H9 (cell line): ENCODE measurements at regions not wholly inside any gene's neighbourhood (a gene's known extent, or its start where the extent isn't known, plus 50 kb on each side); places are given as distances from the start of the nearest gene placed in this dataset.

Source experiments
- DNase-seq: peaks from one replicate; pipeline ENCODE4 v3.0.0-alpha.2; 2017
- H2AFZ ChIP-seq: one replicate; pipeline ENCODE4 v1.6.1; 2013; ENCODE audit warnings: mild to moderate bottlenecking, low read length, control low read depth, moderate library complexity
- H2AK5ac ChIP-seq: 2 replicates; pipeline ENCODE4 v1.6.1; 2013; ENCODE audit warnings: low read length, control low read depth, mixed read lengths; ENCODE audit not compliant: insufficient read length
- H2BK120ac ChIP-seq: one replicate; pipeline ENCODE4 v1.6.1; 2013; ENCODE audit warnings: low read depth, mild to moderate bottlenecking, low read length, control low read depth, inconsistent platforms; ENCODE audit not compliant: poor library complexity, severe bottlenecking
- H2BK12ac ChIP-seq: 2 replicates; pipeline ENCODE4 v1.6.1; 2013; ENCODE audit warnings: low read length, control low read depth, mixed read lengths, low read depth; ENCODE audit not compliant: insufficient read length
- H2BK15ac ChIP-seq: 2 replicates; pipeline ENCODE4 v1.6.1; 2013; ENCODE audit warnings: low read depth, low read length, control low read depth
- H2BK20ac ChIP-seq: one replicate; pipeline ENCODE4 v1.6.1; 2013; ENCODE audit warnings: low read depth, mild to moderate bottlenecking, low read length, control low read depth, inconsistent platforms; ENCODE audit not compliant: poor library complexity, severe bottlenecking
- H2BK5ac ChIP-seq: 2 replicates; pipeline ENCODE4 v1.6.1; 2013; ENCODE audit warnings: low read length, control low read depth, mixed read lengths; ENCODE audit not compliant: insufficient read length
- H3K14ac ChIP-seq: 2 replicates; pipeline ENCODE4 v1.6.1; 2013; ENCODE audit warnings: low read length, control low read depth; ENCODE audit not compliant: insufficient read depth
- H3K18ac ChIP-seq: 2 replicates; pipeline ENCODE4 v1.6.1; 2013; ENCODE audit warnings: low read depth, mild to moderate bottlenecking, mixed read lengths, low read length, control low read depth; ENCODE audit not compliant: insufficient read length
- H3K23ac ChIP-seq: 2 replicates; pipeline ENCODE4 v1.6.1; 2013; ENCODE audit warnings: low read length, control low read depth, mixed read lengths, low read depth; ENCODE audit not compliant: insufficient read length
- H3K23me2 ChIP-seq: 2 replicates; pipeline ENCODE4 v1.6.1; 2013; ENCODE audit warnings: low read depth, mild to moderate bottlenecking, mixed read lengths, low read length, control low read depth; ENCODE audit not compliant: insufficient read length, poor library complexity, severe bottlenecking
- H3K27ac ChIP-seq: 2 replicates; pipeline ENCODE4 v1.5.1; 2013; ENCODE audit warnings: low read length, control low read depth, mixed read lengths, low read depth; ENCODE audit not compliant: insufficient read length
- H3K27me3 ChIP-seq: 2 replicates; pipeline ENCODE4 v1.6.1; 2013; ENCODE audit warnings: low read length, control low read depth, inconsistent platforms; ENCODE audit not compliant: insufficient read depth
- H3K4ac ChIP-seq: 2 replicates; pipeline ENCODE4 v1.6.1; 2013; ENCODE audit warnings: low read depth, mild to moderate bottlenecking, control low read depth, inconsistent platforms, low read length, moderate library complexity
- H3K4me1 ChIP-seq: 2 replicates; pipeline ENCODE4 v1.6.1; 2013; ENCODE audit warnings: low read length, control low read depth, inconsistent platforms; ENCODE audit not compliant: insufficient read depth
- H3K4me2 ChIP-seq: 2 replicates; pipeline ENCODE4 v1.6.1; 2013; ENCODE audit warnings: low read length, control low read depth, mixed read lengths; ENCODE audit not compliant: insufficient read length, insufficient read depth
- H3K56ac ChIP-seq: 2 replicates; pipeline ENCODE4 v1.6.1; 2013; ENCODE audit warnings: low read depth, mild to moderate bottlenecking, mixed read lengths, low read length, control low read depth; ENCODE audit not compliant: insufficient read length
- H3K79me1 ChIP-seq: 2 replicates; pipeline ENCODE4 v1.6.1; 2013; ENCODE audit warnings: low read depth, mild to moderate bottlenecking, moderate library complexity, low read length, control low read depth, inconsistent platforms; ENCODE audit not compliant: insufficient read depth, poor library complexity, severe bottlenecking
- H3K79me2 ChIP-seq: 2 replicates; pipeline ENCODE4 v1.6.1; 2013; ENCODE audit warnings: low read length, control low read depth, inconsistent platforms; ENCODE audit not compliant: insufficient read depth
- H3K9ac ChIP-seq: 2 replicates; pipeline ENCODE4 v1.6.1; 2013; ENCODE audit warnings: low read length, control low read depth, mixed read lengths; ENCODE audit not compliant: insufficient read length; ENCODE audit errors: extremely low read depth
- H3K9me3 ChIP-seq: one replicate; pipeline ENCODE4 v1.6.1; 2013; ENCODE audit warnings: low read depth, low read length, inconsistent platforms; ENCODE audit not compliant: control insufficient read depth
- H3T11ph ChIP-seq: one replicate; pipeline ENCODE4 v1.6.1; 2013; ENCODE audit warnings: mild to moderate bottlenecking, low read length, control low read depth, inconsistent platforms
- H4K20me1 ChIP-seq: one replicate; pipeline ENCODE4 v1.6.1; 2013; ENCODE audit not compliant: control insufficient read depth, insufficient read length, insufficient read depth
- H4K5ac ChIP-seq: 2 replicates; pipeline ENCODE4 v1.6.1; 2013; ENCODE audit warnings: low read depth, mild to moderate bottlenecking, mixed read lengths, low read length, control low read depth; ENCODE audit not compliant: insufficient read length
- H4K8ac ChIP-seq: replicated peaks from 2 replicates; pipeline ENCODE4 v1.6.1; 2013; ENCODE audit warnings: low read length, control low read depth, mixed read lengths, low read depth; ENCODE audit not compliant: insufficient read length
- H4K91ac ChIP-seq: 2 replicates; pipeline ENCODE4 v1.6.1; 2013; ENCODE audit warnings: low read depth, mild to moderate bottlenecking, moderate library complexity, mixed read lengths, low read length, control low read depth; ENCODE audit not compliant: insufficient read length
- H3K27ac Mint-ChIP-seq, 3 experiments: 2 replicates in 2 of 3; 3 replicates in 1 of 3; pipeline ENCODE4 v1.8.0; 2020 to 2021; ENCODE audit warnings: mixed read lengths in 3 of 3, mild to moderate bottlenecking in 1 of 3, moderate library complexity in 1 of 3
- H3K27me3 Mint-ChIP-seq: 2 replicates; pipeline ENCODE4 v1.8.0; 2021; ENCODE audit warnings: low read depth, mild to moderate bottlenecking, moderate library complexity, mixed read lengths
- H3K36me3 Mint-ChIP-seq, 3 experiments: 2 replicates in 2 of 3; 3 replicates in 1 of 3; pipeline ENCODE4 v1.8.0; 2020 to 2021; ENCODE audit warnings: low read depth in 3 of 3, mixed read lengths in 3 of 3; ENCODE audit not compliant: insufficient read depth in 1 of 3
- H3K4me1 Mint-ChIP-seq, 2 experiments: 2 replicates each; pipeline ENCODE4 v1.8.0; 2020; ENCODE audit warnings: mixed read lengths in 2 of 2
- H3K4me3 Mint-ChIP-seq, 2 experiments: 2 replicates in 1 of 2; 3 replicates in 1 of 2; pipeline ENCODE4 v1.8.0; 2020 to 2021; ENCODE audit warnings: mild to moderate bottlenecking in 2 of 2, mixed read lengths in 2 of 2, moderate library complexity in 1 of 2
- H3K9me3 Mint-ChIP-seq, 2 experiments: 2 replicates in 1 of 2; 3 replicates in 1 of 2; pipeline ENCODE4 v1.8.0; 2020; ENCODE audit warnings: mild to moderate bottlenecking in 2 of 2, mixed read lengths in 2 of 2, moderate library complexity in 1 of 2
- CTCF ChIP-seq: fragments of 200-600 bp; sonication (generic); conservative IDR thresholded peaks from 3 replicates; pipeline ENCODE4 v1.8.0; 2021; ENCODE audit warnings: antibody characterized with exemption, mild to moderate bottlenecking
- WGBS: extraction: QIAGEN DNeasy Blood & Tissue Kit; methylation state at CpG from one replicate; pipeline ENCODE4 v1.1.7; 2013; ENCODE audit warnings: missing lambda C conversion rate, low lambda C conversion rate, mixed read lengths; ENCODE audit not compliant: insufficient read length; ENCODE audit errors: extremely low coverage; 5-methylcytosine and 5-hydroxymethylcytosine counted together

GRCh38 chr9:12628546-12628945, 64.6 kb upstream of the TYRP1 start:
- H3K36me3 Mint-ChIP-seq, result no peaks in the 10 kb centered on the region

More at GRCh38 chr9:12628546-12628945, 64.6 kb upstream of the TYRP1 start:
- Mint-ChIP-seq H3K27me3 (no peaks in the 10 kb centered on the region), H3K27ac (no peak overlapping the region), H3K4me1 (peaks cover 24 to 27% of the 10 kb centered on the region in 2 experiments), H3K9me3 (no peaks in the 10 kb centered on the region), H3K4me3 (no peak overlapping the region)
- no peak overlapping the region for H3K56ac ChIP-seq
- no peak overlapping the region for H3K27ac ChIP-seq
- TF ChIP-seq CTCF, result no peak
- H3K9ac ChIP-seq, result no peak overlapping the region
- no peak overlapping the region for H2AK5ac ChIP-seq
- H2BK20ac ChIP-seq, result no peak overlapping the region
- H2BK12ac ChIP-seq, result no peak overlapping the region
- no peak overlapping the region for H2BK5ac ChIP-seq
- no peak overlapping the region for H3K18ac ChIP-seq
- H3T11ph ChIP-seq, result no peak overlapping the region
- H3K4me1 ChIP-seq, result no peaks in the 10 kb centered on the region; the same call in 1 of the 2 replicates
- H3K79me2 ChIP-seq, result no peaks in the 10 kb centered on the region
- H4K91ac ChIP-seq, result no peak overlapping the region
- H4K5ac ChIP-seq, result no peak overlapping the region
- no peak overlapping the region for H2AFZ ChIP-seq
- no peak overlapping the region for H3K14ac ChIP-seq
- no peak for DNase-seq
- no peak overlapping the region for H3K23ac ChIP-seq
- H4K20me1 ChIP-seq, result no peaks in the 10 kb centered on the region
- no peak overlapping the region for H2BK15ac ChIP-seq
- no peaks in the 10 kb centered on the region for H3K27me3 ChIP-seq
- H3K4ac ChIP-seq, result no peak overlapping the region
- no peak overlapping the region for H4K8ac ChIP-seq
- no peaks in the 10 kb centered on the region for H3K79me1 ChIP-seq
- H3K4me2 ChIP-seq, result no peak overlapping the region
- no peaks in the 10 kb centered on the region for H3K9me3 ChIP-seq
- no CpG with 5 or more reads among the region's 1 CpG for WGBS
- no peaks in the 10 kb centered on the region for H3K23me2 ChIP-seq
- H2BK120ac ChIP-seq, result no peak overlapping the region
